GM23248 (cell line): ENCODE measurements at regions not wholly inside any gene's neighbourhood (a gene's known extent, or its start where the extent isn't known, plus 50 kb on each side); places are given as distances from the start of the nearest gene placed in this dataset.

Experiments
- DNase-seq: peaks from one replicate; pipeline ENCODE4 v3.0.0-alpha.2; 2015
- H2AFZ ChIP-seq: fragments of 200-600 bp; sonication (generic); 2 replicates; pipeline ENCODE4 v1.6.1; 2016; ENCODE audit warnings: antibody characterized with exemption
- H3F3A ChIP-seq: fragments of 200-600 bp; sonication (generic); 2 replicates; pipeline ENCODE4 v1.6.1; 2016; ENCODE audit warnings: mild to moderate bottlenecking, antibody characterized with exemption, mixed run types; ENCODE audit not compliant: insufficient read depth
- H3K27ac ChIP-seq: fragments of 200-600 bp; sonication (generic); 2 replicates; pipeline ENCODE4 v1.5.1; 2016; ENCODE audit warnings: mild to moderate bottlenecking
- H3K27me3 ChIP-seq: fragments of 200-600 bp; sonication (generic); replicated peaks from 2 replicates; pipeline ENCODE4 v1.6.1; 2016; ENCODE audit warnings: mild to moderate bottlenecking; ENCODE audit not compliant: insufficient read depth
- H3K36me3 ChIP-seq: fragments of 200-600 bp; sonication (generic); 2 replicates; pipeline ENCODE4 v1.6.1; 2016; ENCODE audit warnings: low read depth, mild to moderate bottlenecking
- H3K4me1 ChIP-seq: fragments of 200-600 bp; sonication (generic); 2 replicates; pipeline ENCODE4 v1.6.1; 2016; ENCODE audit warnings: mild to moderate bottlenecking; ENCODE audit not compliant: insufficient read depth
- H3K4me2 ChIP-seq: fragments of 200-600 bp; sonication (generic); one replicate; pipeline ENCODE4 v1.6.1; 2016; ENCODE audit warnings: mild to moderate bottlenecking; ENCODE audit not compliant: unreplicated experiment
- H3K4me3 ChIP-seq: fragments of 200-600 bp; sonication (generic); 2 replicates; pipeline ENCODE4 v1.5.1; 2016; ENCODE audit warnings: mild to moderate bottlenecking
- H3K79me2 ChIP-seq: fragments of 200-600 bp; sonication (generic); 2 replicates; pipeline ENCODE4 v1.6.1; 2016; ENCODE audit warnings: mild to moderate bottlenecking; ENCODE audit not compliant: insufficient read depth
- H3K9ac ChIP-seq: fragments of 200-600 bp; sonication (generic); 2 replicates; pipeline ENCODE4 v1.6.1; 2016; ENCODE audit warnings: mild to moderate bottlenecking
- H3K9me2 ChIP-seq: fragments of 200-600 bp; sonication (generic); 2 replicates; pipeline ENCODE4 v1.6.1; 2016; ENCODE audit warnings: mixed run types, mild to moderate bottlenecking, moderate library complexity; ENCODE audit not compliant: insufficient read depth
- H3K9me3 ChIP-seq: fragments of 200-600 bp; sonication (generic); one replicate; pipeline ENCODE4 v1.6.1; 2017; ENCODE audit warnings: low read depth
- H4K20me1 ChIP-seq: fragments of 200-600 bp; sonication (generic); 2 replicates; pipeline ENCODE4 v1.6.0; 2016; ENCODE audit not compliant: insufficient read depth
- EZH2 ChIP-seq: fragments of 200-600 bp; sonication (generic); IDR thresholded peaks from 2 replicates; pipeline ENCODE4 v1.6.1; 2018; ENCODE audit warnings: antibody characterized with exemption, mild to moderate bottlenecking; ENCODE audit not compliant: insufficient read depth, poor library complexity, severe bottlenecking
- EZH2phosphoT487 ChIP-seq: fragments of 200-600 bp; sonication (generic); IDR thresholded peaks from 2 replicates; pipeline ENCODE4 v1.6.1; 2018; ENCODE audit warnings: antibody characterized with exemption, moderate library complexity, mild to moderate bottlenecking, low read depth; ENCODE audit not compliant: insufficient read depth
- WGBS, 2 experiments: methylation state at CpG; one replicate each; pipeline ENCODE4 v1.1.6; 2015 to 2017; ENCODE audit warnings: low lambda C conversion rate in 2 of 2, low coverage in 1 of 2; ENCODE audit errors: missing lambda C conversion rate in 2 of 2; 5-methylcytosine and 5-hydroxymethylcytosine counted together
- in situ Hi-C: fragments of 300-500 bp; cut with MboI; formaldehyde crosslinking; loops from 2 replicates; pipeline ENCODE4 v1.15.0; 2020

DNA sequence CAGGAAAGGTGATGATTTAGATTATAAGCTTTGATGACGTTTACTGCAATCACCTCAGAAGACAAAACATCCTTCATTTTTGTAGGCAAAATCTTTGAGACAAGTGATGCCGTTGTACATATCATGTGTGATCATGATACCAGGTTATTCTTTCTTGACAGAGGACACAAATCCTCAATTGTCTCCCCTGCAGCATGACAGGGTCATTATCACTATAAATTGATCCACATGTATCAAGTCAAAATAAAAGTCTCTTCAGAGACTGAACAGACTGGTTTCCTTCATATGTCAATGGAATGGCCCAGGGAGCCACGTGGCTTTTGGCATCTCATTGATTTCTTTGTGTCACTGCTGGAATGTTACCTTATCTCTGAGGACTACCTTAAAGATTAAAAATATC is 995.7 kb downstream of the FLRT2 start:
- no peak overlapping the region for H3K4me3 ChIP-seq
- H3K36me3 ChIP-seq: no peaks in the 10 kb centered on the region
- no peak overlapping the region for H3K4me2 ChIP-seq
- peaks cover 4% of the 10 kb centered on the region for H3K9me3 ChIP-seq
- no peaks in the 10 kb centered on the region for H3K4me1 ChIP-seq
- H3K9ac ChIP-seq: no peak overlapping the region
- 9 to 11% methylated on average over 3 of the region's 3 CpGs for WGBS, 2 experiments
- no peaks in the 10 kb centered on the region for H3K27me3 ChIP-seq
- H2AFZ ChIP-seq: no peak overlapping the region
- H4K20me1 ChIP-seq: no peaks in the 10 kb centered on the region
- H3K79me2 ChIP-seq: no peaks in the 10 kb centered on the region
- H3K9me2 ChIP-seq: no peaks in the 10 kb centered on the region
- no peak for DNase-seq
- in situ Hi-C loops: no loop called here
- no peaks in the 10 kb centered on the region for H3F3A ChIP-seq
- no peak overlapping the region for H3K27ac ChIP-seq
- no peak for TF ChIP-seq EZH2
- no peak for TF ChIP-seq EZH2phosphoT487

DNA sequence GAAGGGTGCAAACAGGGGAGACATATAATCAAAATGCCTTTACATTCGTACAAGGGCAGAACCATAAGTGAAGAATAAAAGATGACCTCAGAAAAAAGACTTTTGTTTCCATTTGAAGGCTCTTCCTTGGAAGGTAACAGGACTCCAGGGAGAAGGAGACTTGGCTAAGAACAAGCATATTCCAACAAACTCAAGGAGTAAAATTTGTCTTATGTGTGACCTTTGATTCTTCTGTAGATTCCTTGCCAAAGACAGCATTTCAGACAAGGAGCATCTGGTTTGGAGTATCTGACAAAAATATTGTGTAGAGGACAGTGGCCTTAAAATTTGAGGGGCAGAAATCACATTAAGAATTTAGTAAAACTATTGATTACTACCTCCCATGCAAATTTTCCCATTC is 991.9 kb downstream of the FLRT2 start:
- in situ Hi-C loops: no loop called here
- H3K9me2 ChIP-seq: no peaks in the 10 kb centered on the region
- H3K4me3 ChIP-seq: no peak overlapping the region
- no peak overlapping the region for H3K4me2 ChIP-seq
- DNase-seq: no peak
- no peaks in the 10 kb centered on the region for H3K79me2 ChIP-seq
- WGBS, 2 experiments: 0 to 3% methylated on average over 1 of the region's 1 CpG
- no peaks in the 10 kb centered on the region for H3K9me3 ChIP-seq
- no peak overlapping the region for H3K27ac ChIP-seq
- H3K4me1 ChIP-seq: no peaks in the 10 kb centered on the region
- H2AFZ ChIP-seq: no peak overlapping the region
- no peaks in the 10 kb centered on the region for H4K20me1 ChIP-seq
- TF ChIP-seq EZH2: no peak
- H3K9ac ChIP-seq: no peak overlapping the region
- no peaks in the 10 kb centered on the region for H3K36me3 ChIP-seq
- no peaks in the 10 kb centered on the region for H3K27me3 ChIP-seq
- no peaks in the 10 kb centered on the region for H3F3A ChIP-seq

DNA sequence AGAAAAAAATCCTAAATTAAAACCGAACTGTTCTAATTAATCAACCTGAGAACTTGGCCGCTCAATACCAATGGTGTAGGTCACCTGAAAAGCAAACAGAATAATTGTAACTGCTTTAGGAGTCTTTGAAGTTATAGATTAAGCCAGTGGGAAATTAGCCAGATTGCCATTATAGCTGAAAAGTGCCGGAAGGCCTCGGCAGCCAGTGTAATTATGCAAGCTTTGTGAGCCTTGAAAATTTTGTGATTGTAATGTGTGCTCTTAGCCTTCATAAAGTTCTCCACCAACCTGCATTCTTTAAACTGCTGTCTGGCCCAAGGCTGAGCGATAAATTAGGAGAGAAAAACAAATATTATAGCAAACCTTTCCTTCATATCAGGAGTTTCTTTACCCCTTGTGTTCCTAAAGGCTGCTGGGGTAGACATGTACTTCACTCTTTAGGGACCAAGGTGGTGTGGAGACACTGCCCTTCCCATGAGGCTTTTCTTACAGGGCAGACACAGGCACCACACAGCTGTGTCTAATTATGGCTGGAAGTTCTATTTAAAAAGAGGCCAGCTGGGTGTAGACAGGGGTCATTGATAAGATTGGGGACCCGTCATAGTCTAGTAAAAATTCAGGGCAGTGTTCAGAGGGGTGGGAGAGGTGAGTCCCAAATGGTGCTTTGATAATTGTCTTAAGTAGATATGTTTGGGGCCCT is 991.2 kb downstream of the FLRT2 start:
- Histone ChIP-seq H3F3A (no peaks in the 10 kb centered on the region), H3K9ac (no peak overlapping the region), H3K27ac (no peak overlapping the region), H3K4me3 (no peak overlapping the region), H3K9me2 (no peaks in the 10 kb centered on the region), H3K4me1 (no peaks in the 10 kb centered on the region), H3K9me3 (no peaks in the 10 kb centered on the region), H2AFZ (no peak overlapping the region), H3K4me2 (no peak overlapping the region), H3K36me3 (no peaks in the 10 kb centered on the region), H3K27me3 (no peaks in the 10 kb centered on the region), H3K79me2 (no peaks in the 10 kb centered on the region), H4K20me1 (no peaks in the 10 kb centered on the region)
- no peak for DNase-seq
- TF ChIP-seq EZH2phosphoT487: no peak
- in situ Hi-C loops: no loop called here
- 40 to 47% methylated on average over 6 of the region's 6 CpGs for WGBS, 2 experiments

DNA sequence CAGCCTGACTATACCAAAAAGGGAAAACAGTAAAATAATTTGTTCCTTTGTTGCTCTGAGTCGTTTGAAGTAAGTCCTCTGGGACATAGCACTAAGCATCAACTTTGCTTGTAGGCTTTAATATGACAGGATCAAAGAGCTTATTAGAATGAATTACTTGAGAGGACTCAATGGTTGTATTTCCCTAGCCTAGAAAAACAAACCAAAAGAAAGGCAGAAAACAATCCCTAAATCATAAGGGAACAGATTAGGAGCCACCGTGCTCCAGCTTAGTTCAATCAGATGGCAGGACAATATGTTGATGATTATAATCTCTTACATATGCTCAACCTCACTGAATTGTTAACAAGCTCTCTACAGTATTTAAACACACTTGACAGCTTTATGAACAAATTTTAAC is 988.4 kb downstream of the FLRT2 start:
- no peak overlapping the region for H3K9ac ChIP-seq
- H4K20me1 ChIP-seq: no peaks in the 10 kb centered on the region
- H3K79me2 ChIP-seq: no peaks in the 10 kb centered on the region
- no peak overlapping the region for H2AFZ ChIP-seq
- no peak overlapping the region for H3K4me2 ChIP-seq
- H3K27me3 ChIP-seq: no peaks in the 10 kb centered on the region
- H3K9me3 ChIP-seq: no peaks in the 10 kb centered on the region
- H3K36me3 ChIP-seq: no peaks in the 10 kb centered on the region
- H3K4me1 ChIP-seq: no peaks in the 10 kb centered on the region
- no peak for DNase-seq
- H3F3A ChIP-seq: no peaks in the 10 kb centered on the region
- no peak overlapping the region for H3K4me3 ChIP-seq
- H3K9me2 ChIP-seq: no peaks in the 10 kb centered on the region
- in situ Hi-C loops: no loop called here
- 2 to 5% methylated on average over 2 of the region's 2 CpGs for WGBS, 2 experiments
- no peak for TF ChIP-seq EZH2phosphoT487
- TF ChIP-seq EZH2: no peak
- H3K27ac ChIP-seq: no peak overlapping the region

DNA sequence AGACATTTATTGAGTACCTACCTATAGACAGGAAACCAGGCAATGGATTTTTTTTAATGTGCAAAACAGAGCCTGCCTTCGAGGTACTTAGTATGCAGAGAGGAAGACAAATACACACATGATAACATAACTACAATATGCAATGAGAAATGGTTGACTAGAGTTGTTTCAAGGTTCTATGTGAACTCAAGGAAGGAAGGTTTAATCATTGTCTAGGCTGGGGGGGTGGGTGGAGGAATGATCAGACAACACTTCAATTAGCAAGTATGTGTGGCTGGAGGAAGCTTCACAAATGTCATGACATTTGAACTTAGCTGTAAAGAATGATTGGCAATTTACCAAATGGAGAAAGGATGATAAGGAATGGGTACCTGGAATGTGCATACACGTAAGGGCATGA is 985.3 kb downstream of the FLRT2 start:
- Histone ChIP-seq H3K4me1 (no peaks in the 10 kb centered on the region), H3K4me3 (no peak overlapping the region), H3K27me3 (no peaks in the 10 kb centered on the region), H3K9me2 (no peaks in the 10 kb centered on the region), H3K36me3 (no peaks in the 10 kb centered on the region), H4K20me1 (no peaks in the 10 kb centered on the region), H3K79me2 (no peaks in the 10 kb centered on the region), H3K9ac (no peak overlapping the region), H3K4me2 (no peak overlapping the region), H3F3A (no peaks in the 10 kb centered on the region), H3K27ac (no peak overlapping the region), H3K9me3 (no peaks in the 10 kb centered on the region), H2AFZ (no peak overlapping the region)
- no peak for DNase-seq
- in situ Hi-C loops: no loop called here
- 6 to 11% methylated on average over 2 of the region's 2 CpGs for WGBS, 2 experiments
- no peak for TF ChIP-seq EZH2phosphoT487
- TF ChIP-seq EZH2: no peak
